NCI-H82 treated with DMSO at 0.1 percent for 48 hours (cell line): ENCODE measurements at regions not wholly inside any gene's neighbourhood (a gene's known extent, or its start where the extent isn't known, plus 50 kb on each side); places are given as distances from the start of the nearest gene placed in this dataset.

Experiments used
- DNase-seq: peaks from one replicate; lab custom pipeline; 2025; ENCODE audit not compliant: unreplicated experiment; lab: John Stamatoyannopoulos, UW

DNA sequence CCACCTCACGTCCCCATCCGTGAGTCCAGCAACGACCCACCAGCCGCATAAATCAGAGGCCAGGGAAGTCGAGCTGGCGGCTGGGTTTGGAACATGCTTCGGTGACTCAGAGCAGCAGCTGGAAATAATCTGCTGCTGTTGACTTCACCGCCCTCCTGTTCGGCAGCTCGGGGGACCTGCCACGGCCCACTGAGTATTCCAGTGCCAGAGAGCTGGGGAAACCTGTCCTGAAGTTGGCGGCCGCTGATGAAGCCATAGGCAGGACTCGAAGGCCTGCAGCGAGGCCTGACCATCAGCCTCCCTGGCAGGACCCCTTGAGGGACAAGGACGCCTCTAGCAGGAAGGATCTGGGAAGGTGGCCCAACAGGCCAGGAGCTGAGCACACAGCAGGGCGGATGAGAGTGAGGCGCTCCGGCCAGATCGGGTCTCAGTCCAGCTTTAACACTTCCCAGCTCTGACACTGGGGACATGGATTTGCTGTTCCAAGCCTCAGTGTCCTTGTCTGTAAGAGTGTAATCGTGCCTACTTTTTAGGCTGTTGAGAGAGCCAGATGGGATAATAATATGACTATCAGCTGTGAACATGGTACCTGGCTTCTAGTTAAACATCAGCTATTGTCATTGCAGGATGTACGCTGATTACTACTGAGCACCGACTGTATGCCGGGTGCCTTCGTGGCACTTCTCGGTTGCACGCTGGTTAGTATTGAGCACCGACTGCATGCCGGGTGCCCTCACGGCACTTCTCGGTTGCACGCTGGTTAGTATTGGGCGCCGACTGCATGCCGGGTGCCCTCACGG, 50.4 kb upstream of the CIBAR2 start:
- no peak for DNase-seq

DNA sequence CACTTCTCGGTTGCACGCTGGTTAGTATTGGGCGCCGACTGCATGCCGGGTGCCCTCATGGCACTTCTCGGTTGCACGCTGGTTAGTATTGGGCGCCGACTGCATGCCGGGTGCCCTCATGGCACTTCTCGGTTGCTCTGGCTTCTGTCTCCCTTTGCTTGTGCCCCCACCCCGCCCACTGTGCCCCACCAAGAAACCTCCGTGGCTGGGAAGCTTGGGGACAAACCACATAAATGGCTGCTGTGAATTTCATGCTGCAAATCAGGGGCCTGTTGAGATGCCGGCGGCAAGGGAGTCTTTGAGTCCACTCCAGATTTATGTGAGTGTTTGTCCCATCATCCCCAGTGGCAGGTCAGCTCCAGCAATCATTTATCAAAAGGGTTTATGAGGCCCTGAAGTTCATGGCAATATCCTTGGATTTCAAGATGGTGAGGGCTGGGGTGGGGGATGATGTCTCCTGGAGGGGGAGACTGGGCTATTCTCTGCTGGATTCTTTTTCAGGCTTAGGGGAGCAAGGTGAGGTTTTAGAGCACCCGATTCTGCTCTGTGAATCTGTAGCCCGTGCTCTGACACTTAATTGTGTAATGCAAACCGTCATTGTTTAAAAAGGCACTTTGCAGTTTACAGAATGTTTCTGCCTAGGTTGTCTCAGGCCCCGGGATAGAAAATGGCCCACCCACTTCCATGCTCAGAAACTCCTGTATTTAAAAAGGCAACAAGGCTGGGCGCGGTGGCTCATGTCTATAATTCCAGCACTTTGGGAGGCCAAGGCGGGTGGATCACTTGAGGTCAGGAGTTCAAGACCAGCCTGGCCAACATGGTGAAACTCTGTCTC, 51.2 kb upstream of the CIBAR2 start:
- DNase-seq: no peak

- no peak for DNase-seq
Observed at GRCh38 chr16:85164431-85164830, 52.2 kb upstream of the CIBAR2 start.

DNA sequence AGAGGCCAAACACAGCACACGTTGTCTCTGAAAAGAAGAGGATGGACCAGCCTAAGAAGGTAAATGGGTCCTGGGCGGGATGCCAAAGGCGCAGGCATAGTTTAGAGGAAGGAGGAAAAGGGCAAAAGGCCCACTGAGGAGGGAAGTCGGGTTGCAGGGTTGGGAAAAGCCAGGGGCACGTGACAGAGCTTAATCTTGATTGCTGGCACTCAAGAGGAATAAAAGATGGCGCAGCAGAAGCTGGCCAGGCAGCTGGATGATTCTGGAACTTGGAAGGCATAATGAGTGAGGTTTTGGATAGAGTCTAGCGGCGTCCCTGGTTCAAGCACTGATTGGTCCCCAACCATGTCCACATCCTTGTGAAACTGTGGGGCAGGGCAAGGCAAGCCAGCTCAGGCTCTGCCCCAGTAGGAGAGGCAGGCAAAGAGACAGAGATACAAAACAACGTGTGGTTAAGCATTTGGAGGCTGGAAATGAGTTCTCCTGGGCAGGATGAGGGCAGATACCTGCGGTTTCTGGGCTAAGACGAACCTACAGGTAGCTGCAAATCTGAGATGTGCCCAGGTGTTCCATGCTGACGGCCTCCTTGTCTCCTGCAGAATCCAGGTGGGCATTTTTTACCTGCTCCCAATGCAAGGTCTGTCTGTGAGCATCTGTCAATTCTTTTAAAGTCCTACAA, 52.7 kb upstream of the CIBAR2 start:
- no peak for DNase-seq

DNA sequence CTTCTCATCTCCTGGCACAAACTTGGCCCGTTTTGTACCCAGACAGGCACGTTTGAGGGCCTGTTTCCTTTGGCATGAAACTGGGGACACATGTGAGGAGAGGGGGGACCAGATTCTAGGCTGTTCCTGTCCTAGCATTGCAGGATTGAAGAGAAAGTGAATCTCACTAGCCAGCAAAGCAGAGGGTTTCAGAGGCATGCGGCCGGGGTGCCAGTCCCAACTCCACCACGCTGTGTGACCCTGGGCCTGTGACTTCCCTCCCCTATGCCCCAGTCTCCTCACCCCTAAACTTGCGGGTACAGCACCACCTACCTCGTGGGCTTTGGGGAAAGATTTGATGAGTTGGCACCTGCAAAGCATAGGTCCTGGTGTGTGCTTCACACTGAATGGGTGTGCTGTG, 53.5 kb upstream of the CIBAR2 start:
- no peak for DNase-seq

DNA sequence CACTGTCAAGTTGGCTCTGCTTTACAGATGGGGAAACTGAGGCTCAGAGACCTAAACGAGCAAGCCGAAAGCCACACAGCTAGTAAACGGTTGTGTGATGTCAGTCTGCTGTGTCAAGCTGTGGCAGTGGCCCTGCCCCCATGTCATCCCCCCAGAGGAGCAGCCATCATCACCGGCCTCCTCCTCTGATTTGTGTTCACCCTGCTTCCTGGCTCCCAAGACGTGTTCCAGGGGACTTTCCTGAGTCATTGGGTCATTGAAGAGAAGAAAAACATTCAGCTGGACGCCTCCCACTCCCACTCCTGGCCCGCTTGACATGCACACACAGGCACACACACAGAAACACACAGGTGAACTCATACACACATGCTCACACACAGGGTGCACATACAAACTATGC, 54.0 kb upstream of the CIBAR2 start:
- DNase-seq: no peak

DNA sequence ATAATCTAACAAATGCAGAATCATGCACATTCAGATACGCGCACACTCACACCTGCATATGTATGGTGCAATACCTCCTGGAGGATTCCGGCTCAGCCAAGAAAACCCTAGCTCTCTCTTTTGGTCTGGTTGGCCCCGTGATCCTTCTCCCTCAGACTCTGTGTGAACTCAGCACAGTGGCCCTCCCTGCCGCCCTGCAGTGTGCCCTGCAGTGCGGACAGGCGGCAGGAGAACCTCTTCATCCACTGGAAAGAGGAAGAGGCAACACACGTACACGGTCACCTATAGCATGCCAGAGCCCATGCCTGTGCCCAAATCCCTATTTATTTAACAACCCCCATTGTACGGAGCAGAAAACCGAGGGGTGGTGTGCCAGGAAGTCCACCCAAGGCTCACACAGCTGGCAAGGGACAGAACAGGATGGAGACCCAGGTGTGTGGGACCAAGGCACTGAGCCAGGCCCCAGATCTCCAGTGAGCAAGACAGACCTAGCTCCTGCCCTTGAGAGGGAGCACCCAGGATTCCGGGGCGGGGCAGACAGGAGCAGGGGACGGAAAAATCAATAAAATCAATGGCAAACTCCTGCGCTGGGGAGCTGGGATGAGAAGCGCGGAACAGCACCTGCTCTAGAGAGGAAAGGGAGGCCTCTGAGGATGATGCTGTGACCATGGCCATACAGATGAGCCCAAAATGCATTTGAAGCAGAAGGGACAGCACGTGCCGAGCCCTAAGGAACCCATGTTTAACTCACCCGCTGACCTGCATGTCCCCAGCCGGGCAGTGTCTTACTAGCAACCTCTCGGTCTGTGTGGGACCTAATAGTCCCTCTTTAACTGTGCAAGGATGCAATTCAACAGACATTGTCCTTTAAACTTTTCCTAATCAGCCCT, 54.7 kb upstream of the CIBAR2 start:
- DNase-seq: no peak

DNA sequence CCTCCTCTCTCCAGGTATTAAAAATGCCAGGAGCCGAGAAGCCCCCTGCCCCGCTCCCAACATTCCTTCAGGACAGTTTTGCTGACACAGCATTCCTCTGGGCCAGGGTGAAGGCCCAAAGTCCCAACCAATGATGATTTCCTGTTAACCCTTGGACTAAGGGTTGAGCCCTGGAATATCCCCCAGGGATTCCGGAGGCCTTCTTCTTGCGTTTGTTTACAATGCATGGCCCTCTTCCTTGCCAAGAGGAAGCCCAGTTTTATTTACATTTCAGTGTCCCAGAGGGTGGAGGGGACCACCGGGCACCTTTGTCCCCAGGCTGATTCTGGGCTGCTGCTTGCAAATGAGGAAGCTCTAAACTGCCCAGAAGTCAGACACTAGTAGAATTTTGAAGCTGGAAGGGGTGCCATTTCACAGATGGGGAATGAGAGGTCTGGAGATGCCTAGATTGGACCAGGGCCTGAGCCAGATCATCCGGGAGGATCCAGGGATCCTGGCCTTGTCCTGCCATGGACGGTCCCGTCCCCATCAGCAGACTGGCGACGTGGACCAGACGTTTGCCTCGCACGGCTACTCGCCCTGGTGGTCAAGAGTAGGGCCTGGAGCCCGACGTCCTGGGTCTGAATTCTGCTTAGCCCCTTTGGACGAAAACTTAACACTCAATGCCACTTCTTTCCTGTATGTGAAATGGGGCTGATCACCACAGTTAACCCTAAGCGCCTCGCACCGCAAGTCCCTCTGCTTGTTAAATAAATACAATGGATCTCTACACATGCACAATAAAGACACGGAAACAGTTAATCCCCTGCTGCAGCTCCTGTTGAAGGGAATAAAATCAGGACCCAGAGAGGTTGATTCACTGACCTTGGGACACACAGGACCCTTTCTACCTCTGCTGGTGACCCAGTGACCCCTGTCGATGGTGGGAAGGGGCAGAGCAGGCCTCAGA, 55.6 kb upstream of the CIBAR2 start:
- DNase-seq: no peak

DNA sequence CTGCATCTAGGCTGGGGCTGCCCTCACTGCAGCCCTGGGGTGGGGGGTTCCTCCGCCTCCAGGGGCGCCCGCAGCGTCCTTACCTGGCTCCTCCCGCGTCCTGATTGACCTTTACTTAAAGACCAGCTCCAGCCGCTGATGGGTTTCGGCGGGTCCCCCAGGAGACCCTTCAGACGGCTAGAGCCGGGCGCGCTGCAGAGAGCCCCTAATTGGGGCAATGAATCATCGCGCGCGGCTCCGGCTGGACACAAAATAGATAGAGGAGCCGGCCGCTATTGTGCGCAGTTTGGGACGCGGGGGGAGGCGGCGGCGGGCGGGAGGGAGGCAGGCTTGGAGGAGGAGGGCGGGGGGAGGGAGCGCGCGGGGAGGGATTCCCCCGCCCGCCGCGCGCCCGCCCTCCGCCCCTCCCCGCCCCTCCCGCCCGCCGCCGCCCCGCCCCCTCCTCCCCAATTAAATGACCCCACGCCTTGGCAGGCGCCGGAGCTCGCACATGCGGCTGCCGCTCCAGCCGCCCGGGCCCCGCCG, 56.5 kb upstream of the CIBAR2 start:
- DNase-seq: peak; percentile 27

DNA sequence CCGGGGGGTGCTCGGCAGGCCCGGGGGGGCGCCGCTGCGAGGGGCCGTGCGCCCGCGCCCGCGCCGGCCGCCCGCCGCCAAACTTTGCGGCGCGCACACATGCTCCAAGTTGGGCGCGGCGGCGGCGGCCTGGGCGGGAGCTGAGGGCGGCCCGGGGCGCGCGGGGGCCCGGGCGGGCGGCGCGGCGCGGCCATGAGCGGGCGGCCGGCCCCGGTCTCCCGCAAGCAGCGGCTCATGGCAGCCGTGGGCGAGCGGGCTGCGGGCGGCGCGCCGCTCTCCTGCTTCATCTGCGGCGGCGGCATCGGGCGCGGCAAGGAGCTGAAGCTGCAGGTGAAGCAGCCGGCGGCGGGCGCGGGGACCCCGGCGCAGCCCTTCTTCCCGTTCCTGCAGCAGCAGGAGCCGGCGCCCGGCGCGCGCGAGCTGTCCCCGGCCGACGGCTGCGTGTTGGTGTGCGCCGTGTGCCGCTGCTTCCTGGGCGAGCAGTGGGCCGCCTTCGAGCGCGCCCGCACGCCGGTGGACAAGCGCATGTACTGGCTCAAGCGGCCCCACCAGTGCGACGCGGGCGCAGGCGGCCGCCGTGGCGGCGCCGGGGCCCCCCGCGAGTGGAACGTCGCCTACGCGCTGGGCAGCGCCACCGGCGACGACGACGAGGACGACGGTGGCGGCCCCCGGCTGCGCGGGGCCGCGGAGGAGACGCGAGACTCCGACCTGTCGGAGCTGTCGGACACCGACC, 57.2 kb upstream of the CIBAR2 start:
- DNase-seq: no peak

- DNase-seq: no peak
Observed at GRCh38 chr16:85170066-85170491, 57.8 kb upstream of the CIBAR2 start.

- DNase-seq: no peak
Observed at GRCh38 chr16:85170590-85171003, 58.3 kb upstream of the CIBAR2 start.

GRCh38 chr16:85171004-85171758, 58.9 kb upstream of the CIBAR2 start:
- no peak for DNase-seq

GRCh38 chr16:85171759-85172454, 59.6 kb upstream of the CIBAR2 start:
- no peak for DNase-seq

- peak; percentile 44 for DNase-seq
Observed at GRCh38 chr16:85172455-85173145, 60.3 kb upstream of the CIBAR2 start.

DNA sequence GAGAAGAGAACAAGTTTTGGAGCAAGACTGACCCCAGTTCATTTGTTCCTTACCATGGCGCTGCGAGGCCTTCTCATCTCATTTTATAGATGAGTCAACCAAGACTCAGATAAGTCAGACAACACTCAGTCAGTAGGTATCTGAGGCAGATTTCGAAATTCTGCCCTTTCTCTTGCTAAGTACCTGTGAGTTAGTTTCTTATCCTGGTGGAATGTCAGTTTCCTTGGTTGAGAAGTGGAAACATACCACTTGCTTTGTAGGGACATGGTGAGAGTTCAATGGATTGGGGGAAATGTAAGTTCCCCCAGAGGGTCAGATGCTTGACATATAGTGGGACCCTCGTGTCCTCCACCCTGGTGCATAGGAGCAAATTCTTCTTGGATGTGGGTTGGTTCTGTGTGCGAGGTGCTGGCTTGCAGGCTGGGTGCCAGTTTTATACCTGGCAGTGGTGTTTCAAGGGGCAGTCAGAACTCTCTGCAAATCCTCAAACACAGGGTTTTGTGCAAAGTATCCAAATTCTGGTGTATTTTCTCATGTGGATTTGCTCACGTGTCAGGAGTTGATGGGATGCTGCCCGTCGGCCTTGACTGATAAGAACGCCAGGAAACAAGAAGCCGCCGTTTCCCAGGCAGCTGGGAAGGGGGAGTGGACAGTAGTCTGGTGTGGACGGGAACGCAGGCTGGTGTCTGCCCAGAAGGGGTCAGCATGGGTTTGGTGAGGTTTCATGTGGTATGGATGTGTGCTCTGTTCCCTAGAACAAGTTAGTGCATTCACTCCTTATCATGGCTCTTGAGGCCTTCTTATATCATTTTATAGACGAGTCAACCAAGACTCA, 61.1 kb upstream of the CIBAR2 start:
- DNase-seq: no peak
